H9 (cell line): ENCODE measurements at regions not wholly inside any gene's neighbourhood (a gene's known extent, or its start where the extent isn't known, plus 50 kb on each side); places are given as distances from the start of the nearest gene placed in this dataset.

ENCODE experiments used
- DNase-seq: peaks from one replicate; pipeline ENCODE4 v3.0.0-alpha.2; 2017
- H2AFZ ChIP-seq: one replicate; pipeline ENCODE4 v1.6.1; 2013; ENCODE audit warnings: mild to moderate bottlenecking, low read length, control low read depth, moderate library complexity
- H2AK5ac ChIP-seq: 2 replicates; pipeline ENCODE4 v1.6.1; 2013; ENCODE audit warnings: low read length, control low read depth, mixed read lengths; ENCODE audit not compliant: insufficient read length
- H2BK120ac ChIP-seq: one replicate; pipeline ENCODE4 v1.6.1; 2013; ENCODE audit warnings: low read depth, mild to moderate bottlenecking, low read length, control low read depth, inconsistent platforms; ENCODE audit not compliant: poor library complexity, severe bottlenecking
- H2BK12ac ChIP-seq: 2 replicates; pipeline ENCODE4 v1.6.1; 2013; ENCODE audit warnings: low read length, control low read depth, mixed read lengths, low read depth; ENCODE audit not compliant: insufficient read length
- H2BK15ac ChIP-seq: 2 replicates; pipeline ENCODE4 v1.6.1; 2013; ENCODE audit warnings: low read depth, low read length, control low read depth
- H2BK20ac ChIP-seq: one replicate; pipeline ENCODE4 v1.6.1; 2013; ENCODE audit warnings: low read depth, mild to moderate bottlenecking, low read length, control low read depth, inconsistent platforms; ENCODE audit not compliant: poor library complexity, severe bottlenecking
- H2BK5ac ChIP-seq: 2 replicates; pipeline ENCODE4 v1.6.1; 2013; ENCODE audit warnings: low read length, control low read depth, mixed read lengths; ENCODE audit not compliant: insufficient read length
- H3K14ac ChIP-seq: 2 replicates; pipeline ENCODE4 v1.6.1; 2013; ENCODE audit warnings: low read length, control low read depth; ENCODE audit not compliant: insufficient read depth
- H3K18ac ChIP-seq: 2 replicates; pipeline ENCODE4 v1.6.1; 2013; ENCODE audit warnings: low read depth, mild to moderate bottlenecking, mixed read lengths, low read length, control low read depth; ENCODE audit not compliant: insufficient read length
- H3K23ac ChIP-seq: 2 replicates; pipeline ENCODE4 v1.6.1; 2013; ENCODE audit warnings: low read length, control low read depth, mixed read lengths, low read depth; ENCODE audit not compliant: insufficient read length
- H3K23me2 ChIP-seq: 2 replicates; pipeline ENCODE4 v1.6.1; 2013; ENCODE audit warnings: low read depth, mild to moderate bottlenecking, mixed read lengths, low read length, control low read depth; ENCODE audit not compliant: insufficient read length, poor library complexity, severe bottlenecking
- H3K27ac ChIP-seq: 2 replicates; pipeline ENCODE4 v1.5.1; 2013; ENCODE audit warnings: low read length, control low read depth, mixed read lengths, low read depth; ENCODE audit not compliant: insufficient read length
- H3K27me3 ChIP-seq: 2 replicates; pipeline ENCODE4 v1.6.1; 2013; ENCODE audit warnings: low read length, control low read depth, inconsistent platforms; ENCODE audit not compliant: insufficient read depth
- H3K4ac ChIP-seq: 2 replicates; pipeline ENCODE4 v1.6.1; 2013; ENCODE audit warnings: low read depth, mild to moderate bottlenecking, control low read depth, inconsistent platforms, low read length, moderate library complexity
- H3K4me1 ChIP-seq: 2 replicates; pipeline ENCODE4 v1.6.1; 2013; ENCODE audit warnings: low read length, control low read depth, inconsistent platforms; ENCODE audit not compliant: insufficient read depth
- H3K4me2 ChIP-seq: 2 replicates; pipeline ENCODE4 v1.6.1; 2013; ENCODE audit warnings: low read length, control low read depth, mixed read lengths; ENCODE audit not compliant: insufficient read length, insufficient read depth
- H3K56ac ChIP-seq: 2 replicates; pipeline ENCODE4 v1.6.1; 2013; ENCODE audit warnings: low read depth, mild to moderate bottlenecking, mixed read lengths, low read length, control low read depth; ENCODE audit not compliant: insufficient read length
- H3K79me1 ChIP-seq: 2 replicates; pipeline ENCODE4 v1.6.1; 2013; ENCODE audit warnings: low read depth, mild to moderate bottlenecking, moderate library complexity, low read length, control low read depth, inconsistent platforms; ENCODE audit not compliant: insufficient read depth, poor library complexity, severe bottlenecking
- H3K79me2 ChIP-seq: 2 replicates; pipeline ENCODE4 v1.6.1; 2013; ENCODE audit warnings: low read length, control low read depth, inconsistent platforms; ENCODE audit not compliant: insufficient read depth
- H3K9ac ChIP-seq: 2 replicates; pipeline ENCODE4 v1.6.1; 2013; ENCODE audit warnings: low read length, control low read depth, mixed read lengths; ENCODE audit not compliant: insufficient read length; ENCODE audit errors: extremely low read depth
- H3K9me3 ChIP-seq: one replicate; pipeline ENCODE4 v1.6.1; 2013; ENCODE audit warnings: low read depth, low read length, inconsistent platforms; ENCODE audit not compliant: control insufficient read depth
- H3T11ph ChIP-seq: one replicate; pipeline ENCODE4 v1.6.1; 2013; ENCODE audit warnings: mild to moderate bottlenecking, low read length, control low read depth, inconsistent platforms
- H4K20me1 ChIP-seq: one replicate; pipeline ENCODE4 v1.6.1; 2013; ENCODE audit not compliant: control insufficient read depth, insufficient read length, insufficient read depth
- H4K5ac ChIP-seq: 2 replicates; pipeline ENCODE4 v1.6.1; 2013; ENCODE audit warnings: low read depth, mild to moderate bottlenecking, mixed read lengths, low read length, control low read depth; ENCODE audit not compliant: insufficient read length
- H4K8ac ChIP-seq: replicated peaks from 2 replicates; pipeline ENCODE4 v1.6.1; 2013; ENCODE audit warnings: low read length, control low read depth, mixed read lengths, low read depth; ENCODE audit not compliant: insufficient read length
- H4K91ac ChIP-seq: 2 replicates; pipeline ENCODE4 v1.6.1; 2013; ENCODE audit warnings: low read depth, mild to moderate bottlenecking, moderate library complexity, mixed read lengths, low read length, control low read depth; ENCODE audit not compliant: insufficient read length
- H3K27ac Mint-ChIP-seq, 3 experiments: 2 replicates in 2 of 3; 3 replicates in 1 of 3; pipeline ENCODE4 v1.8.0; 2020 to 2021; ENCODE audit warnings: mixed read lengths in 3 of 3, mild to moderate bottlenecking in 1 of 3, moderate library complexity in 1 of 3
- H3K27me3 Mint-ChIP-seq: 2 replicates; pipeline ENCODE4 v1.8.0; 2021; ENCODE audit warnings: low read depth, mild to moderate bottlenecking, moderate library complexity, mixed read lengths
- H3K36me3 Mint-ChIP-seq, 3 experiments: 2 replicates in 2 of 3; 3 replicates in 1 of 3; pipeline ENCODE4 v1.8.0; 2020 to 2021; ENCODE audit warnings: low read depth in 3 of 3, mixed read lengths in 3 of 3; ENCODE audit not compliant: insufficient read depth in 1 of 3
- H3K4me1 Mint-ChIP-seq, 2 experiments: 2 replicates each; pipeline ENCODE4 v1.8.0; 2020; ENCODE audit warnings: mixed read lengths in 2 of 2
- H3K4me3 Mint-ChIP-seq, 2 experiments: 2 replicates in 1 of 2; 3 replicates in 1 of 2; pipeline ENCODE4 v1.8.0; 2020 to 2021; ENCODE audit warnings: mild to moderate bottlenecking in 2 of 2, mixed read lengths in 2 of 2, moderate library complexity in 1 of 2
- H3K9me3 Mint-ChIP-seq, 2 experiments: 2 replicates in 1 of 2; 3 replicates in 1 of 2; pipeline ENCODE4 v1.8.0; 2020; ENCODE audit warnings: mild to moderate bottlenecking in 2 of 2, mixed read lengths in 2 of 2, moderate library complexity in 1 of 2
- WGBS: extraction: QIAGEN DNeasy Blood & Tissue Kit; methylation state at CpG from one replicate; pipeline ENCODE4 v1.1.7; 2013; ENCODE audit warnings: missing lambda C conversion rate, low lambda C conversion rate, mixed read lengths; ENCODE audit not compliant: insufficient read length; ENCODE audit errors: extremely low coverage; 5-methylcytosine and 5-hydroxymethylcytosine counted together
- TF ChIP-seq, protein P1 (sequence below): fragments of 200-600 bp; sonication (generic); conservative IDR thresholded peaks from 3 replicates; pipeline ENCODE4 v1.8.0; 2021; ENCODE audit warnings: antibody characterized with exemption, mild to moderate bottlenecking

DNA sequence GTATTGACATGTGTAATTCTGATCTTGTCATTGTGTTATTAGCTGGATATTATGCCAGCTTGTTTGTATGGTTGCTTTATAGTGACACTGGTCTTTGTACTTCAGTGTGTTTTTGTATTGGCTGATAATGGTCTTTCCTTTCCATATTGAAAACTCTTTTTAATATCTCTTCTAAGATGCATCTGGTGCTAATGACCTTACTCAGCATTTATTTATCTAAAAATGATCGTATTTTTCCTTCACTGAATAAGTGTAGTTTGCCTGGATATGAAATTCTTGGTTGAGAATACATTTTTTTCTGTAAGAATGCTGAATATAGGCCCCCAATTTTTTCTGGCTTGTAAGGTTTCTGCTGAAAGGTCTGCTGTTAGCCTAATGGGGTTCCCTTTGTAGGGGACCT, 465.5 kb upstream of the TMPRSS15 start:
- no peaks in the 10 kb centered on the region for H3K27me3 ChIP-seq
- no peak overlapping the region for H3K18ac ChIP-seq
- TF ChIP-seq, protein P1, sequence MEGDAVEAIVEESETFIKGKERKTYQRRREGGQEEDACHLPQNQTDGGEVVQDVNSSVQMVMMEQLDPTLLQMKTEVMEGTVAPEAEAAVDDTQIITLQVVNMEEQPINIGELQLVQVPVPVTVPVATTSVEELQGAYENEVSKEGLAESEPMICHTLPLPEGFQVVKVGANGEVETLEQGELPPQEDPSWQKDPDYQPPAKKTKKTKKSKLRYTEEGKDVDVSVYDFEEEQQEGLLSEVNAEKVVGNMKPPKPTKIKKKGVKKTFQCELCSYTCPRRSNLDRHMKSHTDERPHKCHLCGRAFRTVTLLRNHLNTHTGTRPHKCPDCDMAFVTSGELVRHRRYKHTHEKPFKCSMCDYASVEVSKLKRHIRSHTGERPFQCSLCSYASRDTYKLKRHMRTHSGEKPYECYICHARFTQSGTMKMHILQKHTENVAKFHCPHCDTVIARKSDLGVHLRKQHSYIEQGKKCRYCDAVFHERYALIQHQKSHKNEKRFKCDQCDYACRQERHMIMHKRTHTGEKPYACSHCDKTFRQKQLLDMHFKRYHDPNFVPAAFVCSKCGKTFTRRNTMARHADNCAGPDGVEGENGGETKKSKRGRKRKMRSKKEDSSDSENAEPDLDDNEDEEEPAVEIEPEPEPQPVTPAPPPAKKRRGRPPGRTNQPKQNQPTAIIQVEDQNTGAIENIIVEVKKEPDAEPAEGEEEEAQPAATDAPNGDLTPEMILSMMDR, result no peak
- H3K9ac ChIP-seq, result no peak overlapping the region
- no peak overlapping the region for H3K23ac ChIP-seq
- no peak overlapping the region for H2BK5ac ChIP-seq
- H2BK12ac ChIP-seq, result no peak overlapping the region
- no peak for DNase-seq
- Mint-ChIP-seq H3K4me3 (no peak overlapping the region), H3K4me1 (no peaks in the 10 kb centered on the region), H3K36me3 (peaks cover 0 to 8% (median 0%) of the 10 kb centered on the region in 3 experiments; a peak in 2 of 7 replicates), H3K27ac (no peak overlapping the region), H3K9me3 (peaks cover 0 to 3% of the 10 kb centered on the region in 2 experiments; a peak in 3 of 5 replicates), H3K27me3 (no peaks in the 10 kb centered on the region)
- H2BK15ac ChIP-seq, result no peak overlapping the region
- no peak overlapping the region for H4K8ac ChIP-seq
- no peak overlapping the region for H3K56ac ChIP-seq
- no peak overlapping the region for H3K14ac ChIP-seq
- no peak overlapping the region for H4K91ac ChIP-seq
- no peak overlapping the region for H2BK20ac ChIP-seq
- no peak overlapping the region for H3K4me2 ChIP-seq
- H4K5ac ChIP-seq, result no peak overlapping the region
- H3K27ac ChIP-seq, result no peak overlapping the region
- H2AFZ ChIP-seq, result no peak overlapping the region
- H3T11ph ChIP-seq, result no peak overlapping the region
- no peak overlapping the region for H2AK5ac ChIP-seq
- no peaks in the 10 kb centered on the region for H3K23me2 ChIP-seq
- H3K79me1 ChIP-seq, result no peaks in the 10 kb centered on the region
- H3K79me2 ChIP-seq, result no peaks in the 10 kb centered on the region
- WGBS, result no CpG with 5 or more reads among the region's 1 CpG
- H4K20me1 ChIP-seq, result no peaks in the 10 kb centered on the region
- H2BK120ac ChIP-seq, result no peak overlapping the region
- no peak overlapping the region for H3K4ac ChIP-seq
- no peaks in the 10 kb centered on the region for H3K4me1 ChIP-seq
- no peaks in the 10 kb centered on the region for H3K9me3 ChIP-seq
